Dermis microvascular lymphatic vessel endothelial cell (primary cell): ENCODE measurements at regions not wholly inside any gene's neighbourhood (a gene's known extent, or its start where the extent isn't known, plus 50 kb on each side); places are given as distances from the start of the nearest gene placed in this dataset.

ENCODE experiments used
- DNase-seq, 2 donors: peaks; one replicate each; pipeline versions ENCODE4 v3.0.0 to v3.0.0-alpha.2; 2010; ENCODE audit warnings: low read depth in 2 of 2

- DNase-seq: no peak
Observed at GRCh38 chr13:62290542-62290941, 874.9 kb upstream of the PCDH20 start.

GRCh38 chr13:62287764-62288163 lies 872.1 kb upstream of the PCDH20 start:
- DNase-seq: no peak

- DNase-seq: no peak
Observed at GRCh38 chr13:62280590-62280989, 864.9 kb upstream of the PCDH20 start.

- no peak for DNase-seq
Observed at GRCh38 chr13:62278271-62278670, 862.6 kb upstream of the PCDH20 start.

GRCh38 chr13:62251734-62252133 lies 836.1 kb upstream of the PCDH20 start:
- DNase-seq: no peak

- no peak for DNase-seq
Observed at GRCh38 chr13:62250501-62251201, 835.0 kb upstream of the PCDH20 start.

- no peak for DNase-seq
Observed at GRCh38 chr13:62246581-62246980, 830.9 kb upstream of the PCDH20 start.

- no peak for DNase-seq
Observed at GRCh38 chr13:62243106-62243505, 827.5 kb upstream of the PCDH20 start.

GRCh38 chr13:62234780-62235440 lies 819.3 kb upstream of the PCDH20 start:
- DNase-seq: no peak

GRCh38 chr13:62210951-62211350 lies 795.3 kb upstream of the PCDH20 start:
- no peak for DNase-seq

GRCh38 chr13:62209529-62209928 lies 793.9 kb upstream of the PCDH20 start:
- DNase-seq: no peak

GRCh38 chr13:62207388-62207787 lies 791.7 kb upstream of the PCDH20 start:
- DNase-seq: no peak

GRCh38 chr13:62206165-62206564 lies 790.5 kb upstream of the PCDH20 start:
- no peak for DNase-seq

GRCh38 chr13:62205273-62205672 lies 789.6 kb upstream of the PCDH20 start:
- no peak for DNase-seq

GRCh38 chr13:62194371-62194770 lies 778.7 kb upstream of the PCDH20 start:
- DNase-seq: no peak

GRCh38 chr13:62193919-62194318 lies 778.3 kb upstream of the PCDH20 start:
- DNase-seq: no peak

- DNase-seq: no peak
Observed at GRCh38 chr13:62185631-62186255, 770.1 kb upstream of the PCDH20 start.

- no peak for DNase-seq
Observed at GRCh38 chr13:62176051-62176450, 760.4 kb upstream of the PCDH20 start.

GRCh38 chr13:62173958-62174357 lies 758.3 kb upstream of the PCDH20 start:
- DNase-seq: no peak

GRCh38 chr13:62171697-62172096 lies 756.0 kb upstream of the PCDH20 start:
- no peak for DNase-seq

GRCh38 chr13:62168891-62169290 lies 753.2 kb upstream of the PCDH20 start:
- no peak for DNase-seq

GRCh38 chr13:62167650-62168172 lies 752.1 kb upstream of the PCDH20 start:
- DNase-seq: no peak

- no peak for DNase-seq
Observed at GRCh38 chr13:62162860-62163259, 747.2 kb upstream of the PCDH20 start.
